Panc1 (cell line): ENCODE measurements at regions not wholly inside any gene's neighbourhood (a gene's known extent, or its start where the extent isn't known, plus 50 kb on each side); places are given as distances from the start of the nearest gene placed in this dataset.

Experiments used
- POLR2AphosphoS5 ChIP-seq: IDR thresholded peaks from 2 replicates; pipeline ENCODE4 v1.6.1; 2012; ENCODE audit warnings: mild to moderate bottlenecking, low read depth, low read length, moderate library complexity
- SIN3A ChIP-seq: IDR thresholded peaks from 2 replicates; pipeline ENCODE4 v1.6.1; 2012; ENCODE audit warnings: low read depth, mild to moderate bottlenecking, low read length, moderate library complexity, borderline replicate concordance; ENCODE audit not compliant: insufficient read depth
- TF ChIP-seq, protein P1 (sequence below): fragments of 450-650 bp; IDR thresholded peaks from 2 replicates; pipeline ENCODE4 v1.5.1; 2017; ENCODE audit warnings: mild to moderate bottlenecking

DNA sequence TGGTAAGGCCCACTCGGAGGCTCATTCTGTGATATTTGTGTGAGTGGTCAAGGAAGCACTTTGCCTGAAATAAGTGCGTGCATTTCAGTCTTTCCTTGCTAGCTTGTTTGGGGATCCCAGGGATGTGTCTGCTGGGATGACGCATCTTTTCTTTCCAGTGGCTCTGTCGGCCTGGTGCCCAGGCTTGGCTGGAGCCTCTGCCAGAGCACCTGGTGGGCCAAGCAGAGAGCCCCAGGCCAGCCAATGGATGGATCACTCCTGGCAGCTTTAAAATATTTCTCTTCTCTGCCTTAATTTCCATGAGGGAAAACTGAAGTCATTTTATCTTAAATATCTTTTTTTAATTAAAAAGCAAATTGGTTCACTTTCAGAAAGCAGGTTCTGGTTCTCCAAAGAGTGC lies 501.8 kb upstream of the HS6ST1 start:
- TF ChIP-seq, protein P1, sequence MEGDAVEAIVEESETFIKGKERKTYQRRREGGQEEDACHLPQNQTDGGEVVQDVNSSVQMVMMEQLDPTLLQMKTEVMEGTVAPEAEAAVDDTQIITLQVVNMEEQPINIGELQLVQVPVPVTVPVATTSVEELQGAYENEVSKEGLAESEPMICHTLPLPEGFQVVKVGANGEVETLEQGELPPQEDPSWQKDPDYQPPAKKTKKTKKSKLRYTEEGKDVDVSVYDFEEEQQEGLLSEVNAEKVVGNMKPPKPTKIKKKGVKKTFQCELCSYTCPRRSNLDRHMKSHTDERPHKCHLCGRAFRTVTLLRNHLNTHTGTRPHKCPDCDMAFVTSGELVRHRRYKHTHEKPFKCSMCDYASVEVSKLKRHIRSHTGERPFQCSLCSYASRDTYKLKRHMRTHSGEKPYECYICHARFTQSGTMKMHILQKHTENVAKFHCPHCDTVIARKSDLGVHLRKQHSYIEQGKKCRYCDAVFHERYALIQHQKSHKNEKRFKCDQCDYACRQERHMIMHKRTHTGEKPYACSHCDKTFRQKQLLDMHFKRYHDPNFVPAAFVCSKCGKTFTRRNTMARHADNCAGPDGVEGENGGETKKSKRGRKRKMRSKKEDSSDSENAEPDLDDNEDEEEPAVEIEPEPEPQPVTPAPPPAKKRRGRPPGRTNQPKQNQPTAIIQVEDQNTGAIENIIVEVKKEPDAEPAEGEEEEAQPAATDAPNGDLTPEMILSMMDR = no peak
- TF ChIP-seq SIN3A = no peak
- TF ChIP-seq POLR2AphosphoS5 = no peak
